Endothelial cell of umbilical vein (primary cell): ENCODE measurements at regions not wholly inside any gene's neighbourhood (a gene's known extent, or its start where the extent isn't known, plus 50 kb on each side); places are given as distances from the start of the nearest gene placed in this dataset.

Experiments used
- BruUV-seq: library from RNA; stranded (reverse); fragments of 400-500 nt; replicated peaks from 2 replicates; lab custom pipeline; 2021; lab: Mats Ljungman, UMichigan
- CTCF ChIA-PET: fragments of 300-600, 350-600 bp; sonication (Branson Sonifier 250); formaldehyde crosslinking; loops from one replicate; lab custom pipeline; 2021; ENCODE audit warnings: antibody characterized with exemption, inconsistent platforms; lab: Charles Lee
- POLR2A ChIA-PET: fragments of 300-600, 350-600 bp; sonication (Branson Sonifier 250); formaldehyde crosslinking; loops from one replicate; lab custom pipeline; 2021; ENCODE audit warnings: antibody characterized with exemption, inconsistent platforms; lab: Charles Lee
- DNase-seq: peaks from one replicate; pipeline ENCODE4 v3.0.0-alpha.2; 2011; ENCODE audit warnings: low read depth, low spot score
- FAIRE-seq: peaks from 2 replicates; lab custom pipeline; 2011; peaks lifted over from hg19 to GRCh38; lab: Jason Lieb, UNC
- H2AFZ ChIP-seq: 2 replicates; pipeline ENCODE4 v1.6.0; 2012; ENCODE audit warnings: low read depth, low read length, control low read depth, inconsistent platforms
- H3K27ac ChIP-seq: 2 replicates; pipeline ENCODE4 v1.5.1; 2011; ENCODE audit warnings: low read depth, mild to moderate bottlenecking, control low read depth, low read length, moderate library complexity; ENCODE audit not compliant: insufficient read depth
- H3K27me3 ChIP-seq, 2 experiments: 2 replicates each; pipeline versions ENCODE4 v1.6.0 to v1.6.1; 2011; ENCODE audit warnings: low read length in 2 of 2, mixed read lengths in 1 of 2; ENCODE audit not compliant: control insufficient read depth in 2 of 2, insufficient read depth in 2 of 2
- H3K36me3 ChIP-seq, 2 experiments: 2 replicates in 1 of 2; 3 replicates in 1 of 2; pipeline ENCODE4 v1.5.1; 2011; ENCODE audit warnings: low read length in 2 of 2, mild to moderate bottlenecking in 1 of 2, moderate library complexity in 1 of 2; ENCODE audit not compliant: control insufficient read depth in 2 of 2, insufficient read depth in 2 of 2; ENCODE audit errors: extremely low read depth in 1 of 2
- H3K4me1 ChIP-seq: 3 replicates; pipeline ENCODE4 v1.5.1; 2011; ENCODE audit warnings: mild to moderate bottlenecking, low read length; ENCODE audit not compliant: control insufficient read depth, insufficient read depth; ENCODE audit errors: extremely low read depth
- H3K4me2 ChIP-seq: 2 replicates; pipeline ENCODE4 v1.6.1; 2011; ENCODE audit warnings: low read length, control low read depth, mixed read lengths; ENCODE audit not compliant: insufficient read depth
- H3K4me3 ChIP-seq, 3 experiments: fragments of 200-600 bp in 1 of 3; sonication (generic), shearing (Covaris generic) in 1 of 3; replicated peaks in 1 of 3; 2 replicates each; pipeline ENCODE4 v1.5.1; 2011 to 2016; ENCODE audit warnings: control low read depth in 3 of 3, low read length in 3 of 3, mild to moderate bottlenecking in 2 of 3, inconsistent platforms in 1 of 3, low read depth in 1 of 3, moderate library complexity in 1 of 3; ENCODE audit not compliant: insufficient read depth in 1 of 3
- H3K79me2 ChIP-seq: 2 replicates; pipeline ENCODE4 v1.6.0; 2012; ENCODE audit warnings: low read length, inconsistent platforms; ENCODE audit not compliant: control insufficient read depth, insufficient read depth
- H3K9ac ChIP-seq: replicated peaks from 2 replicates; pipeline ENCODE3; 2011; ENCODE audit warnings: low read length, control low read depth; ENCODE audit not compliant: insufficient read depth; ENCODE audit errors: extremely low read depth
- H3K9me1 ChIP-seq: replicated peaks from 3 replicates; pipeline ENCODE4 v1.6.0; 2011; ENCODE audit warnings: mild to moderate bottlenecking, low read length; ENCODE audit not compliant: control insufficient read depth, insufficient read depth; ENCODE audit errors: extremely low read depth
- H3K9me3 ChIP-seq: replicated peaks from 2 replicates; pipeline ENCODE4 v1.5.1; 2012; ENCODE audit warnings: low read length, inconsistent platforms; ENCODE audit not compliant: control insufficient read depth, insufficient read depth
- H4K20me1 ChIP-seq: replicated peaks from 2 replicates; pipeline ENCODE3; 2011; ENCODE audit warnings: mild to moderate bottlenecking, low read length; ENCODE audit not compliant: control insufficient read depth, insufficient read depth; ENCODE audit errors: extremely low read depth
- CTCF ChIP-seq, 2 donors: IDR thresholded peaks; 1 replicate in 1 of 2; 2 replicates in 1 of 2; pipeline ENCODE4 v1.5.1; 2011; ENCODE audit warnings: low read length in 2 of 2, mild to moderate bottlenecking in 2 of 2, moderate library complexity in 2 of 2, control low read depth in 1 of 2, inconsistent platforms in 1 of 2, low read depth in 1 of 2; ENCODE audit not compliant: insufficient read depth in 1 of 2; ENCODE audit errors: extremely low read depth in 1 of 2
- EZH2 ChIP-seq: IDR thresholded peaks from 2 replicates; pipeline ENCODE4 v1.6.1; 2012; ENCODE audit warnings: borderline replicate concordance, low read depth, mild to moderate bottlenecking, moderate library complexity, low read length, inconsistent platforms; ENCODE audit not compliant: severe bottlenecking
- FOS ChIP-seq: IDR thresholded peaks from 2 replicates; pipeline ENCODE4 v1.6.1; 2011; ENCODE audit warnings: mild to moderate bottlenecking, low read length, moderate library complexity, borderline replicate concordance; ENCODE audit not compliant: insufficient read depth
- GATA2 ChIP-seq: IDR thresholded peaks from 2 replicates; pipeline ENCODE4 v1.7.0; 2011; ENCODE audit warnings: low read depth, mild to moderate bottlenecking, moderate library complexity, mixed read lengths, low read length; ENCODE audit not compliant: insufficient read length, insufficient read depth
- JUN ChIP-seq: IDR thresholded peaks from 2 replicates; pipeline ENCODE4 v1.6.1; 2011; ENCODE audit warnings: borderline replicate concordance, low read depth; ENCODE audit not compliant: insufficient read length, insufficient read depth
- MAX ChIP-seq: IDR thresholded peaks from 2 replicates; pipeline ENCODE4 v1.6.1; 2011; ENCODE audit not compliant: insufficient read depth, insufficient read length
- MYC ChIP-seq: IDR thresholded peaks from one replicate; pipeline ENCODE4 v1.6.1; 2011; ENCODE audit warnings: mild to moderate bottlenecking, low read depth, low read length
- POLR2A ChIP-seq: IDR thresholded peaks from 2 replicates; pipeline ENCODE4 v1.6.1; 2012; ENCODE audit warnings: low read depth, mild to moderate bottlenecking, control low read depth, low read length
- POLR2AphosphoS5 ChIP-seq: IDR thresholded peaks from 2 replicates; pipeline ENCODE4 v1.6.1; 2012; ENCODE audit warnings: low read depth, mild to moderate bottlenecking, control low read depth, low read length, moderate library complexity; ENCODE audit not compliant: insufficient read depth
- dilution Hi-C: fragments of 300-500 bp; cut with MboI; formaldehyde crosslinking; loops from one replicate; pipeline ENCODE4 v1.15.0; 2019; ENCODE audit warnings: low sequenced_read_pairs; ENCODE audit not compliant: extremely low pct_ligation_motif_present
- intact Hi-C: fragments of 100-400 bp; cut with micrococcal nuclease; formaldehyde crosslinking; loops from one replicate; pipeline ENCODE4 v1.10.0; 2022

- POLR2A ChIA-PET, result no interaction called here
- intact Hi-C loops (no loop called here), dilution Hi-C loops (no loop called here)
- DNase-seq (no peak), FAIRE-seq (no peak)
- H3K27ac ChIP-seq, result no peak overlapping the region
- no TSS peak for BruUV-seq
- H2AFZ ChIP-seq, result no peak overlapping the region
- no peaks in the 10 kb centered on the region for H3K9me3 ChIP-seq
- no peak overlapping the region for H3K4me3 ChIP-seq
- no peaks in the 10 kb centered on the region for H3K27me3 ChIP-seq
- no peaks in the 10 kb centered on the region for H3K79me2 ChIP-seq
- no peaks in the 10 kb centered on the region for H3K4me1 ChIP-seq
- CTCF ChIA-PET, result no interaction called here
- no peaks in the 10 kb centered on the region for H3K36me3 ChIP-seq
- H3K9me1 ChIP-seq, result no peaks in the 10 kb centered on the region
- no peaks in the 10 kb centered on the region for H4K20me1 ChIP-seq
- no peak overlapping the region for H3K9ac ChIP-seq
- no peak overlapping the region for H3K4me2 ChIP-seq
- TF ChIP-seq JUN, result no peak
Measured at GRCh38 chr13:73516731-73517130, 457.9 kb downstream of the KLF5 start.

DNA sequence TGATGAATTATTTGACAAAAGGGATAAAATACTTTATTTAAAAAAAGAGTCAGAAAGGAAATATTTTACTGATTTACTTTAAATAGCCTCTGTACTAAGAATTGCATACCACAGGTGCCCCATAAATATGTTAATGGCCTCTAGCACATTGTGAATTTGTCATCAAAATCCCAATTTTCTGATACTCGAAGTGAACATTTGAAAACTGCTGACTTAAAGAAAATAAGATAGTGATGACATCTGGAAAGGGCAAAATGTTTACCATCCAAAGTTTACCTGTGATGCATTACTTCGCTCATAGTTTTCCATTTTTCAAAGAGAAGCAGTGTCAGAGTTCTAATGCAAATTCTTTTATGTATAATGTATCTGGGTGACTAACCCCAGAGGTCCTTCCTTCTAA is 455.4 kb downstream of the KLF5 start:
- Histone ChIP-seq H3K79me2 (no peaks in the 10 kb centered on the region), H3K36me3 (no peaks in the 10 kb centered on the region), H3K9me1 (no peaks in the 10 kb centered on the region), H2AFZ (no peak overlapping the region), H3K9me3 (no peaks in the 10 kb centered on the region), H3K27me3 (no peaks in the 10 kb centered on the region), H4K20me1 (no peaks in the 10 kb centered on the region), H3K4me2 (no peak overlapping the region), H3K9ac (no peak overlapping the region), H3K27ac (no peak overlapping the region), H3K4me1 (no peaks in the 10 kb centered on the region), H3K4me3 (no peak overlapping the region)
- ChIA-PET CTCF (interaction anchor here (0.9 kb wide), 1 partner anchor 12 kb away, joined by 3 read pairs; no protein-coding TSS in a partner anchor), POLR2A (no interaction called here)
- TF ChIP-seq MYC (no peak), FOS (no peak), GATA2 (no peak), JUN (no peak), MAX (no peak), POLR2A (no peak), CTCF (IDR thresholded peaks at IDR 0.05; ENCODE audit: extremely low read depth in 1 of 2, insufficient read depth in 1 of 2, low read depth in 1 of 2, low read length in 2 of 2) (no peak), EZH2 (no peak), POLR2AphosphoS5 (no peak)
- BruUV-seq, result no TSS peak
- dilution Hi-C loops (no loop called here), intact Hi-C loops (no loop called here)
- no peak for DNase-seq
- peak; percentile 43 for FAIRE-seq
